GM21619 (cell line): ENCODE measurements at regions not wholly inside any gene's neighbourhood (a gene's known extent, or its start where the extent isn't known, plus 50 kb on each side); places are given as distances from the start of the nearest gene placed in this dataset.
"Not testable (repeated sequence)": the region's sequence is repeated elsewhere in the genome, so short reads cannot be mapped to it uniquely, and the experiment has no call there.

Experiments
- ATAC-seq: cut with Tn5 transposase; IDR thresholded peaks from one replicate; pipeline ENCODE4 v1.9.1; 2021; ENCODE audit not compliant: unreplicated experiment

- ATAC-seq = no peak
These were observed 158.6 kb downstream of the SAMD5 start for GRCh38 chr6:147667082-147667481.

- ATAC-seq = no peak
These were observed 165.6 kb downstream of the SAMD5 start for GRCh38 chr6:147674099-147674498.

GRCh38 chr6:147674794-147675193, 166.3 kb downstream of the SAMD5 start:
- no peak for ATAC-seq

GRCh38 chr6:147675281-147675680, 166.8 kb downstream of the SAMD5 start:
- no peak for ATAC-seq

- ATAC-seq = no peak
These were observed 168.2 kb downstream of the SAMD5 start for GRCh38 chr6:147676495-147677199.

GRCh38 chr6:147677647-147678046, 169.2 kb downstream of the SAMD5 start:
- no peak for ATAC-seq

- ATAC-seq = no peak
These were observed 169.8 kb downstream of the SAMD5 start for GRCh38 chr6:147678253-147678652.

GRCh38 chr6:147684906-147685305, 176.4 kb downstream of the SAMD5 start:
- no peak for ATAC-seq

- no peak for ATAC-seq
These were observed 180.9 kb downstream of the SAMD5 start for GRCh38 chr6:147689398-147689797.

- ATAC-seq = no peak
These were observed 183.0 kb downstream of the SAMD5 start for GRCh38 chr6:147691446-147691845.

- no peak for ATAC-seq
These were observed 184.7 kb downstream of the SAMD5 start for GRCh38 chr6:147693181-147693580.

- ATAC-seq = not testable (repeated sequence)
These were observed 186.1 kb downstream of the SAMD5 start for GRCh38 chr6:147694556-147694955.

GRCh38 chr6:147695819-147696218, 187.3 kb downstream of the SAMD5 start:
- ATAC-seq = no peak

GRCh38 chr6:147699140-147699539, 190.7 kb downstream of the SAMD5 start:
- ATAC-seq = no peak

GRCh38 chr6:147699637-147700036, 191.1 kb downstream of the SAMD5 start:
- ATAC-seq = no peak

- ATAC-seq = no peak
These were observed 192.1 kb downstream of the SAMD5 start for GRCh38 chr6:147700436-147701209.

GRCh38 chr6:147704691-147705090, 196.2 kb downstream of the SAMD5 start:
- ATAC-seq = no peak

GRCh38 chr6:147707524-147707923, 199.0 kb downstream of the SAMD5 start:
- no peak for ATAC-seq

- no peak for ATAC-seq
These were observed 199.7 kb downstream of the SAMD5 start for GRCh38 chr6:147708170-147708569.

- no peak for ATAC-seq
These were observed 201.1 kb downstream of the SAMD5 start for GRCh38 chr6:147709396-147710272.

GRCh38 chr6:147710890-147711289, 202.4 kb downstream of the SAMD5 start:
- ATAC-seq = no peak
